Ammon's horn (tissue), 1 donor: ENCODE measurements at regions not wholly inside any gene's neighbourhood (a gene's known extent, or its start where the extent isn't known, plus 50 kb on each side); places are given as distances from the start of the nearest gene placed in this dataset.

ENCODE experiments used
- DNase-seq: peaks from one replicate; pipeline ENCODE4 v3.0.0-alpha.2; 2016; ENCODE audit warnings: low spot score

DNA sequence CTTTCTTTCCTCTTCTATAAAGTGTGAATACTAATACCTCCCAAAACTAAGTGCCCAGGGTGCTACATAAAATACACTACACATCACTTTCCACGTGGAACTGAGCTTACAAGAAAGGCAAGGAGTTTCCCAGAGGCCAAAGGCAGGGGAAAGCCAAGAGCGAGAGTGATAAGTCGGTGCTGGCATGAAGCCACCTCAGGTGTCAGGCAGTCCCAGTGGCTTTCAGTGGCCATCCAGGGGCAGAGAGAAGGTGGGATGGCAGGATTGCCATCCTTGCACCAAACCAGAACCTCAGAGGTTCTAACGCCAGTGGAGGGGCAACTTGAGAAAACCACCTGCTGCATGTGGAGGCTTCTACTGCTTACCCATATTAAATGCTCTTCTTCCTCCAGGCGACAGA lies 79.7 kb upstream of the DIO3 start:
- DNase-seq, result no peak

DNA sequence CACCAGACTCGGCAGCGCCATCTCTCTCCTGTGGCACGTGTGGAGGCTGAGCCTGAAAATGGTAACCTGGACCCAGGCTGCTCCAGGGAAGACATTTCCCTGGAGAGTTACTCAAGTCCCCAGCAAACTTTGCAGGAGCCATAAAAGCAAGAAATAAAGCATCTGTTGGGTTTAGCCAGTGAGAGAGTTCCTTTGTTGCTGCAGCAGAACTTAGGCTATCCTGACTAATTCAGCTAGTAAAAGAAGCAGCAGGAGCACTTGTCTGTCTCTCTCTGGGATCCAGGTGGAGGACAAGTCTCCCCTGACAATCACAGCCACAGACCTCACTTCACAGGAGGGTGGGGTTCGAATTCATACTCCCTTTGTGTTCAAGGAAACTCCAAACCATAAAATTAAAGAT lies 79.2 kb upstream of the DIO3 start:
- no peak for DNase-seq

- no peak for DNase-seq
These were observed 77.5 kb upstream of the DIO3 start for GRCh38 chr14:101483829-101484228.

DNA sequence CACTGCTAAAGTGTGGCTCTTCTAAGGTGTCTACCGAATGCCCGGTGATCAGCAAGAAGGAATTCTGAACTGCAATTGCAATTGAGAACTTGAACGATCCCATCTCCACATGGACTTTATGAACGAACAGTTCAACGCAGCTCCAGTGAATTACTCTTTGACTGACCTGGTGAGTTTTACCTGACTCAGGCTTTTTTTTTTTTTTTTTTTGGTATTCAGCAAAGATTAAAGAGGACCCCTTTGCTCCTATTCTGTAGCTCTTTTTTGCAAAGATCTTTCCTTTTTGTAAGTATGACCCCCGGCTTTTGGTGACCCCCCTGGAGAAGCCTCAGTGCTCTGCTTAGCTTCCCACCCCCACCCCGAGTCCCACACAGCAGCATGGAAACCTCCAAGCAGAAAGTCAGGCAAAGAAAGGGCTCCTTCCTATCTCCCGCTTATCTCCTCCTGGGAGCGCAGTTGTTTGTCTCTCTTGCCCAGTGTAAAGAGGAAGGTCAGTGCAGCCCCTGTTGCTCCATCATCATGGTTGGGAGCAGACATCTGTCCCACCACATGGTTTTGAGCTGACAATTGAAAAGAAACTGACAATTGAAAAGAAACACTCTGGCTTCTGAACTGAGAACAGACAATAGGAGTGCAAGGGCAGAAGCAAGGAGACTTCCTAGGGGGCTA lies 72.1 kb upstream of the DIO3 start:
- no peak for DNase-seq

DNA sequence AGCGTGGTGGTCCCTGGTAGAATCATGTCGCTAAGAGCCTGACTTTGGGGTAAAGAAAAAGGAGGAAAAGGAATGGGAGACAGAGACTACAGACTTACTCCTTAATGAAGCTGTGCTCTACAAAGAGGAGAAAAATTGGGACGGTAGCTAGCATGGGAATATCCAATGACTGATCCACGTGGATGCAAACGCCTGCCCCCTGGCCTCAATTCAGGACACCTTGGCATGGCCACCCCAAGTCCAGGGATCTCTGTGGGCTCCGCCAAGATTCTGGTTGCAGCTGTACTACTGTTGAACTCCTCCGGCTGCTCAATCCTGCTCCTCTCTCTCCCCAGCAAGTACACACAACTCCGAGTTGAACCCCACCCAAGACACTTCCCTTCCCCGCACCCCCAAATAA lies 70.5 kb upstream of the DIO3 start:
- DNase-seq, result no peak

DNA sequence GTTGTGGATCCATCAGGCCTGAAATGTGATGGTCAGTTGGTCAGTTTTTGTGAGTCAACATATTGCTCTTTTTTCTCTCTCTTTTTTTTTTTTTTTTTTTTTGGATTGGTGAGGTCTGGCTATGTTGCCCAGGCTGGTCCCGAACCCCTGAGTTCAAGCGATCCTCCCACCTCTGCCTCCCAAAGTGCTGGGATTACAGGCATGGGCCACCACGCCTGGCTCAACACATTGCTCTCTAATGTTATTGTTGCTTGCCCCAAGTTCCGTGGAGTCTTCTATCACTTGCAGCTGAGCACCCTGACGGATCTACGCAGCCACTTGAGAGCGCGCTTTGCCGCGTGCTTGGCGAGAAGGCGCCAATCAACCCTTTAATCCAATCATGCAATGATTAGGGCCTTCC lies 69.5 kb upstream of the DIO3 start:
- no peak for DNase-seq

DNA sequence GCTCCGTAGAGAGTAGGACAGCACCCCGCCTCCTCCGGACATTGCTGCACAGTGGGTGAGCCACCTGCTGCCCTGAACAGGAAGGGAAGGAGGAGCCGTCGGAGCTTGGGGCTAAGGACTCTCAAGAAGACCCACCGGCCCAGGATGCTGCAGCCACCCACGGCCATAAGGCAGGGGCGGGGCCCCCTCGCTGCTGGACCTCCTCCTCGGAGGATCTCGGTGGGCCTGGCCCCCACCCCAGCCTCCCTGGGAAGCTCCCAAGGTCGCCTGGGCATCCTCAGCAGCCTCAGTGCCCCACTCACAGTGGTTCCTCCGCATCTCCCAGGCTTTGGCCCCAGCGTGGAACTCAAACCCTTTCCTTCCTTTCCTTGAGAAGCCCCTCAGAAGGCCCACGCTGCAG lies 68.6 kb upstream of the DIO3 start:
- no peak for DNase-seq

- DNase-seq, result no peak
These were observed 66.5 kb upstream of the DIO3 start for GRCh38 chr14:101494826-101495225.

DNA sequence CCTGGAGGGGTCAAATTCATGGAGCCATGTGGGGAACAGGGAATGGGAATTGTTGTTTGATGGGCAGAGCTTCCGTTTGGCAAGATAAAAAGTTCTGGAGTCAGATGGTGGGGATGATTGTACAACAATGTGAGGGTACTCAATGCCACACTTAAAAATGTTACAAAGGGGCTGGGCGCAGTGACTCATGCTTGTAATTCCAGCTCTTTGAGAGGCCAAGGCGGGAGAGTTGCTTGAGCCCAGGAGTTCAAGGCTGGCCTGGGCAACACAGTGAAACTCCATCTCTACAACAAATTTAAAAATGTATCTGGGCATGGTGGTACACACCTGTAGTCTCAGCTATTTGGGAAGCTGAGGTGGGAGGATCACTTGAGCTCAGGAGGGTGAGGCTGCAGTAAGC lies 66.0 kb upstream of the DIO3 start:
- DNase-seq, result no peak

DNA sequence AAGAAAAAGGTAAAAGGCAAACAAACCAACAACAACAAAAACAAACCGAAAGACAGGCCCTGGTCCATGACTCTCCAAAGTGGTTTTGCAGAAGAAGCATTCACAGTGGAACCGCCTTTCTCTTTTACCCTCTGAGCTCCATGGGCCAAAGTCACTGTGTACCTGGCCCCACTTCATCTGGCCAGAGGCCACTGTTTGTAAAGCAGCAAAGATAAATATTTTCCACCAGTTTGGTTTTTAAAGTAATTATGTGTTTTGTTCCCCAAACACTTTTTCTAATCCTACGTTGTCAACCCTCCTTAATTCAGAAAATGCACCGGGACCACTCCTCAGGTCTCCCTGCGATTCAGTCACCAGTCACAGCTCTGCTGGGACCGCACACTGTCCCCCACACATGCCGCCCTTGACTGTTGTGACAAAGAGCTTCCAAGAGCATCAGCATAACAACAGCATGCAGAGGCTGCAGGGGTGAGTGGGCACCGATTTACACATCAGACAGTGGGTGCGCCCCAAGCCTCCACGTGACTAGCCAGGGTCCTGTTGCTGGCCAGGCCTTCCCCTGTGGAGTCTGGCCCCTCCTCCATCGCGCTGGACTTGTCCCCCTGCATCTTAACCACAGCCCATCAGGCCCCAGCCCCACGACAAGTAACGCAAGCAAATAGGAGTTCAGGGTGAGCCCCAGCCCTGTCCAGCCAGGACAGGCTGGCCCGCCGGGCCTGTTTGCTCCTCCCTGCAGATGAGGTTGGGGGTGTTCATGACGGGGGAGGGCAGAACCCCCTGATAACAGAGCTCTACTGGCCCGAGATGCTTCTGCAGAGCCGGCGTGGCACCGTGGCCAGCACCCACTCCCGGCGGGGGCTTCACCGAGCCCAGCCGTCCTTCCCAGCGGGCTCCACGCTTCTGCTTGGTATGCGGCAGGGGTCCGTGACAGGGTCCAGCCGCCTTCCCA lies 65.2 kb upstream of the DIO3 start:
- no peak for DNase-seq

- no peak for DNase-seq
These were observed 64.3 kb upstream of the DIO3 start for GRCh38 chr14:101496776-101497683.

DNA sequence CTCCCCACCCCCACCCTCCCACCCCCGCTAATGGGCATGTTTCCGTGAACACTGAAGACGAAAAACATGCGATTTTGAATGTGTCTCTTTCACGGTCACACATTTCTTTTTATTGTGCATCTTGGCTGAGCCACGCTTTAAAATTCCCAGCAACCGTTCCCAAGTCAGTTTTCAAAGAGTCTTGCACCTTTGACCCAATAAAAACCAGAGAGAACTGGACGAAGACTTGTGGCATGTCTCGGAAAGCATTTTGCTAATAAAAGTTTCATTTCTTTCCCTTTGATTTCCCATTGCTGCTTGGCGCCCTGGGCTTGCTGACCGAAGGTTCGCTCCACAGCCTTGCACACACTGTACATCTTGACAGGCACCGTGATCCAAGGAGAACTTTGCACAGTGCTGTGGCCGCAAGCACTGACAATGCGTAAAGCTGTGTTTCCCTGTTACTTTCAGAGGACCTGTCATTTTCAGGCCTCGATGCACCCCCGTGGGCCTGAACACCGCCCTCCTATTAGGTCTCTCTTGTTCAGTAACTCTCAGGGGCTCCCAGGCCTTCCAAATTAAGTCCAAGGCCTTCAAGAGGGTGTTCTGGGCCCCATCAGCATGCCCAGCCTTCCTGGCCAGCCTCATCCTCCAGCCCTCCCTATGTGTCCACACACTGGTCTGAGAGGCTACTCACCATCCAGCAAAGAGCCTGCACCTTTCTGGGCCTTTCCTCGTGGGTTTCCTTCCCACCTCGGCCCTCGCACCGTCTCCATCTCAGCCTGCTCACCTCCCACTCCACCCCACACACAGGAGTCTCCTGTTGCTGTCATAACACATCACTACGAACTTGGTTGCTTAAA lies 63.4 kb upstream of the DIO3 start:
- no peak for DNase-seq

DNA sequence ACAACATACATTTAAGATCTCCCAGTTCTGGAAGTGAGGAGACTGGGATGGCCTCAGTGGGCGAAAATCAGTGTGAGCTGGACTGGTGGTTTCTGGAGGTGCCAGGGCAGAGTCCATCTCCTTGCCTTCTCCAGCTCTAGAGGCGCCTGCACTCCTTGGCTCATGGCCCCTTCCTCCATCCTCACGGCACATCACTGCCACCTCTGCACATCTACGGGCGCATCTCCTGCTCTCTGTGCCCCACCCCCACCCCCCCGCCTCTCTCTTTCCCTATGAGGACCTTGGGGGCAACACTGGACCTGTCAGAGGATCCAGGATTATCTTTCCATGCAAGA lies 62.8 kb upstream of the DIO3 start:
- no peak for DNase-seq

GRCh38 chr14:101499080-101499479 lies 62.2 kb upstream of the DIO3 start:
- DNase-seq, result no peak

- DNase-seq, result no peak
These were observed 61.8 kb upstream of the DIO3 start for GRCh38 chr14:101499513-101499912.

- no peak for DNase-seq
These were observed 61.2 kb upstream of the DIO3 start for GRCh38 chr14:101500061-101500460.

DNA sequence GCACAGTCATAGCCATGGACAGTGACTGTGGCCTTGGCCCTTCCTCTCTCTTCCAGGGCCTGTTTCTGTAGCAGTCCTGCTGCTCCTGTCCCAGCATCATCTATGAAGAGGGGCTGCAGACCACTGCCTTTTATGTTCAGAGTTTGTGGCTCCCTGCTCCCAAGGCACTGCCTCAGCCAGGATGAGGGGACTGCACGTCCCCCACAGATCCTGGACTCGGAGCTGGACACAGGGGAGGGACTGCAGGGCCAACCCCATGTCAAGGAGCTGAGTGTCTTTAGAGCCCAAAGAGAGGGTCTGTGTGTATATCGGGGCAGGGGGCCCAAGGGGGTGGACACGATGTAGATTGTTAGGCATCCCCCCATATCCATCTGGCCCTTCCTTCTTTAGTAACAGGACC lies 60.6 kb upstream of the DIO3 start:
- DNase-seq, result no peak

GRCh38 chr14:101501341-101501740 lies 60.0 kb upstream of the DIO3 start:
- DNase-seq, result no peak

DNA sequence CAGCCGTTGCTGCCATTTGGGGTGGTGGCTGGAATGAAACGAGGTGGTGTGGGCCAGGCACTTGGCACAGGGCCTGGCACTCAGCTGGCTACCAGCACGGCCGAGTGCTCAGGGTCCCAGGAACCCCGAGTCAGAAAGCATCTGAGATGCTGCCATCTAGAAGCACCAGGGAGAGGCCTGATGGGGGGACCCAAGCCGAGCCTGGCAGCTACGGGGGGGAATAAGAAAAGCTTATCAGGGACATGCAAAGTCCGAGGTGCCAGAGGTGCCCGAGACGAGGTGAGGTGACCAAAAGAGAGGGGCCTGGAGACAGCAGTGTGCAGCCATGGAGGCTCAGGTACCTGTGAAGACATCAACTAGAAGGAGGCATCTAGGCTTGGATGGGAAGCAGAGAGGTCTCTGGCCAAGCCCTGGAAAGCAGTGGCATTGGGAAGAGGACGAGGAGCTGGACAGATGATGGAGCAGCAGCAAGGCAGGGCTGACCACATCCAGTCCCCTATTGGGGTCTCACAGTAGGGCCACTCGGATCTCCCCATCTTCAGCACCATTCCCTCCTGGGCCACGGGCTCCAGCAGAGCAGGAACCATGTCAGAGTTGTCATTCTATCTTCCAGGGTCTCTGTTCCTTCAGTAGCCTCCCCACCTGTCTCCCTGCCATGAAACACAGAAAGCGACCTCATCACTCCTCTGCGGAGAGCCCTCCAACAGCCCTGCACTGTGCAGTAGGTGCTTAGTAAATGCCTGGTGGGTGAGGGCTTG lies 59.3 kb upstream of the DIO3 start:
- no peak for DNase-seq

- DNase-seq, result no peak
These were observed 58.4 kb upstream of the DIO3 start for GRCh38 chr14:101502761-101503392.
